ENCODE measurements at regions not wholly inside any gene's neighbourhood (a gene's known extent, or its start where the extent isn't known, plus 50 kb on each side); places are given as distances from the start of the nearest gene placed in this dataset.

DNA sequence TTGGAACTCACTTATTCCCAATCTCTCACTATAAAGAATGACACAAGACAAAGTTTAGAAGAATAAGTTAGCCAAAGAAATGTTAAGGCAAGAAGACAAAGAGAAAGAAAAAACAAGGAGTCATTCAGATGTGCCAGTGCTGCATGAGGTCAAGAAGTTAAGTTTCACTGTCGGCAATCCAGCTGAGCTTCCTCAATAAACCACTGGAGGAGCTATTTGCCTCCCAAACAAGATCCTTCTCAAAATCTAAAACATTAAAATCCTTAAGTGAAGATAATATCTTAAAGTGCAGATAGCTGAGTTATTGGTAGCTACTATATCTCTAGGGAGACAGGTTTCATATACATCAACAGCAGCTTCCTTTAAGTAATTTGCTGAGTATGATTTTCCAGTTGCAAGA, 512.3 kb downstream of the HDGFL1 start:
- TF ChIP-seq, protein P1, sequence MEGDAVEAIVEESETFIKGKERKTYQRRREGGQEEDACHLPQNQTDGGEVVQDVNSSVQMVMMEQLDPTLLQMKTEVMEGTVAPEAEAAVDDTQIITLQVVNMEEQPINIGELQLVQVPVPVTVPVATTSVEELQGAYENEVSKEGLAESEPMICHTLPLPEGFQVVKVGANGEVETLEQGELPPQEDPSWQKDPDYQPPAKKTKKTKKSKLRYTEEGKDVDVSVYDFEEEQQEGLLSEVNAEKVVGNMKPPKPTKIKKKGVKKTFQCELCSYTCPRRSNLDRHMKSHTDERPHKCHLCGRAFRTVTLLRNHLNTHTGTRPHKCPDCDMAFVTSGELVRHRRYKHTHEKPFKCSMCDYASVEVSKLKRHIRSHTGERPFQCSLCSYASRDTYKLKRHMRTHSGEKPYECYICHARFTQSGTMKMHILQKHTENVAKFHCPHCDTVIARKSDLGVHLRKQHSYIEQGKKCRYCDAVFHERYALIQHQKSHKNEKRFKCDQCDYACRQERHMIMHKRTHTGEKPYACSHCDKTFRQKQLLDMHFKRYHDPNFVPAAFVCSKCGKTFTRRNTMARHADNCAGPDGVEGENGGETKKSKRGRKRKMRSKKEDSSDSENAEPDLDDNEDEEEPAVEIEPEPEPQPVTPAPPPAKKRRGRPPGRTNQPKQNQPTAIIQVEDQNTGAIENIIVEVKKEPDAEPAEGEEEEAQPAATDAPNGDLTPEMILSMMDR (IDR thresholded peaks at IDR 0.05): no peak
- no peak for TF ChIP-seq POLR2A (IDR thresholded peaks at IDR 0.05)
